ENCODE measurements at regions not wholly inside any gene's neighbourhood (a gene's known extent, or its start where the extent isn't known, plus 50 kb on each side); places are given as distances from the start of the nearest gene placed in this dataset.

DNA sequence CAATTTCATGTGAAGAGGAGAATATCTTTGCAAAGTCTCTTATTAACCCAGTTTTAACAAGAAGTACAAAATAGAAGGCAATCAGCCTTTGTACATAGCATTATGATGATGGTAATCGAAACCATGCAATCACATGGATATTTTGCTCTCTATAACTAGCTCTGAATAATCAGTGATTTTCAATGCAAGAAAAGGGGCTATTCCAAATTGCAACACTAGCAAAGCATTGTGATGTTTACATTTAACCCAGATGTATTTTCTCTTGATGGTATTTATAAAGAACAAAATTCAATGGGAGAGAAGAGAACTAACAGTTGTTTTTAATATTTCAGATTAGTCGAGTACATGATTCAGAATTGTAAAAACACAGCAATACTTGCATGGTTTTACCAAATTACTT, 437.5 kb upstream of the DMAC1 start:
- Mint-ChIP-seq H3K27me3 (ENCODE audit: unreplicated experiment) (no peaks in the 10 kb centered on the region), H3K4me1 (ENCODE audit: low read depth, unreplicated experiment) (peaks cover 3% of the 10 kb centered on the region), H3K27ac (ENCODE audit: unreplicated experiment) (no peak overlapping the region), H3K4me3 (ENCODE audit: unreplicated experiment) (no peak overlapping the region), H3K9me3 (ENCODE audit: unreplicated experiment) (no peaks in the 10 kb centered on the region), H3K36me3 (ENCODE audit: unreplicated experiment) (no peaks in the 10 kb centered on the region)
- DNase-seq, result no peak
- TF ChIP-seq, protein P1, sequence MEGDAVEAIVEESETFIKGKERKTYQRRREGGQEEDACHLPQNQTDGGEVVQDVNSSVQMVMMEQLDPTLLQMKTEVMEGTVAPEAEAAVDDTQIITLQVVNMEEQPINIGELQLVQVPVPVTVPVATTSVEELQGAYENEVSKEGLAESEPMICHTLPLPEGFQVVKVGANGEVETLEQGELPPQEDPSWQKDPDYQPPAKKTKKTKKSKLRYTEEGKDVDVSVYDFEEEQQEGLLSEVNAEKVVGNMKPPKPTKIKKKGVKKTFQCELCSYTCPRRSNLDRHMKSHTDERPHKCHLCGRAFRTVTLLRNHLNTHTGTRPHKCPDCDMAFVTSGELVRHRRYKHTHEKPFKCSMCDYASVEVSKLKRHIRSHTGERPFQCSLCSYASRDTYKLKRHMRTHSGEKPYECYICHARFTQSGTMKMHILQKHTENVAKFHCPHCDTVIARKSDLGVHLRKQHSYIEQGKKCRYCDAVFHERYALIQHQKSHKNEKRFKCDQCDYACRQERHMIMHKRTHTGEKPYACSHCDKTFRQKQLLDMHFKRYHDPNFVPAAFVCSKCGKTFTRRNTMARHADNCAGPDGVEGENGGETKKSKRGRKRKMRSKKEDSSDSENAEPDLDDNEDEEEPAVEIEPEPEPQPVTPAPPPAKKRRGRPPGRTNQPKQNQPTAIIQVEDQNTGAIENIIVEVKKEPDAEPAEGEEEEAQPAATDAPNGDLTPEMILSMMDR (IDR thresholded peaks at IDR 0.05; ENCODE audit: partially characterized antibody, unreplicated experiment), result no peak

DNA sequence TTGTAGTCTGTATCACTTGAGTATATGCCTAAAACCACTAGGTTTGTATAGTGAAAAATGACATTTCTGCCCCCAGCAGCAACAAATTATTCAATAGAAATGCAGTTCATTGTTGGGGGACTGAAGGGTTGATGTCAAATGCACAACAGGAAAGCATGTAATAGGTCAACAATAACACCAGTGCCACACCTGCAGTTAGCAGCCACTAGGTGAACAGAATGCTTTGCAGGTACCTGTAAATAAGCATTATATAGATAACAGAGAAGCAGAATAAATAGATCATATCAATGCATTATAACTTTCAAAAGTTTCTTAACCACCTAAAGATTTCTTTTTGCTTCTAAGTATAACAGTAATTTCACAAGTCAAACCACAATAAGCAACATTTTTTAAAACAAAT, 435.9 kb upstream of the DMAC1 start:
- H3K27ac Mint-ChIP-seq (ENCODE audit: unreplicated experiment), result no peak overlapping the region
- H3K4me1 Mint-ChIP-seq (ENCODE audit: low read depth, unreplicated experiment), result peaks cover 3% of the 10 kb centered on the region
- H3K9me3 Mint-ChIP-seq (ENCODE audit: unreplicated experiment), result no peaks in the 10 kb centered on the region
- H3K4me3 Mint-ChIP-seq (ENCODE audit: unreplicated experiment), result no peak overlapping the region
- no peaks in the 10 kb centered on the region for H3K36me3 Mint-ChIP-seq (ENCODE audit: unreplicated experiment)
- TF ChIP-seq, protein P1 (IDR thresholded peaks at IDR 0.05; ENCODE audit: partially characterized antibody, unreplicated experiment), result no peak
- no peak for DNase-seq
- H3K27me3 Mint-ChIP-seq (ENCODE audit: unreplicated experiment), result no peaks in the 10 kb centered on the region

DNA sequence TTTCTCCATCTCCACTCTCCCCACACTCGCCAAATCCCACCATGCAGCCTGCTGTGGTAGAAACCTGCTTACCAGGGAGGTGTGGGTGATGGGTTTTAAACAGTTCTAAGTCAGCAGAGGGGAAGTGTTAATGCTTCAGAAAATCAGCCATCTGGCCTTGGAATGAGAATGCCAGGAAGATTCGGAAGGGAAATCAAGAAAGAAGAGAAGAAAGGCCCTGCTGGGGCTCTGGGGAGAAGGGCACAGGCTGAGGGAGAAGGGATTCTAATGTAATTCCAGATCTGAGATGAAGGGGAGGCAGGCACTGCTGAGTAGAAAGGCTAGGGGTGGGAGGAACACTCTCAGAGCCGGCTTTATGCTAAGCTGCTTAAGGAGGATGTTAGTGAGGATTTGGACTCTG, 434.7 kb upstream of the DMAC1 start:
- H3K36me3 Mint-ChIP-seq (ENCODE audit: unreplicated experiment), result no peaks in the 10 kb centered on the region
- TF ChIP-seq, protein P1 (IDR thresholded peaks at IDR 0.05; ENCODE audit: partially characterized antibody, unreplicated experiment), result no peak
- peak overlapping the region; percentile 64 for H3K27ac Mint-ChIP-seq (ENCODE audit: unreplicated experiment)
- no peaks in the 10 kb centered on the region for H3K9me3 Mint-ChIP-seq (ENCODE audit: unreplicated experiment)
- no peaks in the 10 kb centered on the region for H3K27me3 Mint-ChIP-seq (ENCODE audit: unreplicated experiment)
- H3K4me3 Mint-ChIP-seq (ENCODE audit: unreplicated experiment), result no peak overlapping the region
- peaks cover 3% of the 10 kb centered on the region for H3K4me1 Mint-ChIP-seq (ENCODE audit: low read depth, unreplicated experiment)
- DNase-seq, result no peak

DNA sequence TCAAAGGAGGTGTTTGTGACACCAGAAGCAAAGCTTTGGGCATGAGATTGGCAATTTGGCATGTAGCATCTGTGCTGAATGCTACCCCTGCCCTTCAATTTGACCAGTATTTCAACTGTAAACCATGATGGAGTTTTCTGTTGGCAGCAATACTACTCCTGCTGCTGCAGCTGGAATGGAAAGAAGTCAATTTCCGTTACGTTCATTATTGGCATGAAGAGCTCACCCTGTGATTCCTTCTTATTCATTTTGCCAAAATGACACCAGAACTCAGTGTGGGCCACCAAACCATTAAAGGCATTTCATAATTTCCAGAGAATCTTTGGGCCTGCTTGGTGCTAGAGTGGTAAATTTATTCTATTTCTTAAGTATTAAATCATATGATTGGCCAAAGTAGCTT, 433.1 kb upstream of the DMAC1 start:
- TF ChIP-seq, protein P1 (IDR thresholded peaks at IDR 0.05; ENCODE audit: partially characterized antibody, unreplicated experiment), result no peak
- Mint-ChIP-seq H3K36me3 (ENCODE audit: unreplicated experiment) (no peaks in the 10 kb centered on the region), H3K4me3 (ENCODE audit: unreplicated experiment) (no peak overlapping the region), H3K9me3 (ENCODE audit: unreplicated experiment) (no peaks in the 10 kb centered on the region), H3K27me3 (ENCODE audit: unreplicated experiment) (no peaks in the 10 kb centered on the region), H3K27ac (ENCODE audit: unreplicated experiment) (no peak overlapping the region), H3K4me1 (ENCODE audit: low read depth, unreplicated experiment) (peaks cover 3% of the 10 kb centered on the region)
- no peak for DNase-seq

DNA sequence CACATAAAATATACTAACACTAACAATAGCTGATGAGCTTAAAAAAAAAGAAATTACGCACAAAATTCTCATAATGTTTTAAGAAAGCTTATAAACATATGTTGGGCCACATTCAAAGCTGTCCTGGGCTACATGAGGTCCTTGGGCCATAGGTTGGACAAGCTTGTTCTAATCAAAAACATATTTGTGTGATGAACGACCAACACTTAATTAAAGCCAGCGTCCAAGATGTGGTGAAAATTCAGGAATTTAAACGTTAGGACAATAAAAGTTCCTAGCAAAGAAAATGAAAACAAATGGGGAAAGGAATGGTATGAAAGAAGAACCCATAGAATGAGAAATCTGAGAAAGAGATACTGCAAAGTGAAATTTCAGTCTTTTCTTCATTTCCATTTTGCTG, 429.6 kb upstream of the DMAC1 start:
- H3K27ac Mint-ChIP-seq (ENCODE audit: unreplicated experiment), result no peak overlapping the region
- no peaks in the 10 kb centered on the region for H3K9me3 Mint-ChIP-seq (ENCODE audit: unreplicated experiment)
- H3K4me1 Mint-ChIP-seq (ENCODE audit: low read depth, unreplicated experiment), result peaks cover 2% of the 10 kb centered on the region
- TF ChIP-seq, protein P1 (IDR thresholded peaks at IDR 0.05; ENCODE audit: partially characterized antibody, unreplicated experiment), result no peak
- no peaks in the 10 kb centered on the region for H3K36me3 Mint-ChIP-seq (ENCODE audit: unreplicated experiment)
- H3K27me3 Mint-ChIP-seq (ENCODE audit: unreplicated experiment), result peaks cover 2% of the 10 kb centered on the region
- no peak overlapping the region for H3K4me3 Mint-ChIP-seq (ENCODE audit: unreplicated experiment)
- DNase-seq, result no peak

Measured in glutamatergic neuron (in vitro differentiated cells).